Body of pancreas (tissue), 4 donors: ENCODE measurements at regions not wholly inside any gene's neighbourhood (a gene's known extent, or its start where the extent isn't known, plus 50 kb on each side); places are given as distances from the start of the nearest gene placed in this dataset.

ENCODE experiments used
- ATAC-seq: fragments of 150-250 bp; one replicate; pipeline ENCODE4 v1.9.1; 2016
- DNase-seq, 4 donors: peaks; one replicate each; pipeline ENCODE4 v3.0.0-alpha.2; 2019
- H3K27ac ChIP-seq, 4 donors: fragments of 200-600 bp; sonication (generic); 1 replicate in 3 of 4; 2 replicates in 1 of 4; pipeline versions ENCODE4 v1.5.1 to v1.6.1; 2016 to 2019; ENCODE audit warnings: mild to moderate bottlenecking in 1 of 4, mixed read lengths in 1 of 4, moderate library complexity in 1 of 4
- H3K27me3 ChIP-seq, 2 donors: fragments of 200-600 bp; sonication (generic); one replicate each; pipeline ENCODE4 v1.6.0; 2016; ENCODE audit warnings: mild to moderate bottlenecking in 1 of 2
- H3K36me3 ChIP-seq, 2 donors: fragments of 200-600 bp; sonication (generic); replicated peaks in 1 of 2; 2 replicates each; pipeline ENCODE4 v1.5.1; 2016; ENCODE audit warnings: low read depth in 2 of 2; ENCODE audit not compliant: insufficient read depth in 1 of 2
- H3K4me1 ChIP-seq: fragments of 200-600 bp; sonication (generic); one replicate; pipeline ENCODE4 v1.6.0; 2016
- H3K4me3 ChIP-seq, 2 donors: fragments of 200-600 bp; sonication (generic); 1 replicate in 1 of 2; 2 replicates in 1 of 2; pipeline ENCODE4 v1.5.1; 2016 to 2019
- H3K9me3 ChIP-seq, 3 donors: fragments of 200-600 bp; sonication (generic); 1 replicate in 2 of 3; 2 replicates in 1 of 3; pipeline ENCODE4 v1.5.1; 2016
- POLR2A ChIP-seq, 3 donors: fragments of 450-650 bp; IDR thresholded peaks; one replicate each; pipeline ENCODE4 v1.6.1; 2016; ENCODE audit warnings: antibody characterized with exemption in 3 of 3, mild to moderate bottlenecking in 2 of 3
- WGBS, 2 donors: methylation state at CpG; one replicate each; pipeline ENCODE4 v1.1.5; 2017; 5-methylcytosine and 5-hydroxymethylcytosine counted together
- intact Hi-C: fragments of 100-400 bp; cut with DNase I; formaldehyde crosslinking; loops from one replicate; pipeline ENCODE4 v1.15.1; 2023
- TF ChIP-seq, protein P1 (sequence below), 7 experiments: fragments of 450-650 bp in 4 of 7; fragments of 200-600 bp in 3 of 7; sonication (generic) in 3 of 7; IDR thresholded peaks; one replicate each; pipeline ENCODE4 v1.5.1; 2016 to 2019; ENCODE audit warnings: antibody characterized with exemption in 7 of 7

DNA sequence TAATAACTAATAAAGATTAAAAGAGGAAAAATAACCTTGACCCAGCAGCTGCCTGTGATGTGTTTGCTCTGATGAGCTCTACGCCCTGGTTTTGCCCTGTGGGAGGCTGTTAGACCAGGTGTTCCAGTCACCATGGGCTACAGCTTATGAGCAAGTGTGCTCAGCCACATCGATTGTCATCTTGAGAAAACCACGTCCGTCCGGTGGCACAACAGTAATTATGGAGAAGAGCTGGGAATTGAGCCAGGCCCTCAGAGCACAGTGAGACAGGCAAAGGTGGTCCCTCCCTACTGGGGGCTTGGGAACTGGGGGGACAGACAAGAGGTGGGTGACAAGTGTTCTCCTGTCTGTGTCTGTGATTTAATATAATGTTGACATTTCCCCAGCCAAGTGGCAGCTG is 420.5 kb downstream of the MATN1 start:
- DNase-seq: no peak
- TF ChIP-seq, protein P1, sequence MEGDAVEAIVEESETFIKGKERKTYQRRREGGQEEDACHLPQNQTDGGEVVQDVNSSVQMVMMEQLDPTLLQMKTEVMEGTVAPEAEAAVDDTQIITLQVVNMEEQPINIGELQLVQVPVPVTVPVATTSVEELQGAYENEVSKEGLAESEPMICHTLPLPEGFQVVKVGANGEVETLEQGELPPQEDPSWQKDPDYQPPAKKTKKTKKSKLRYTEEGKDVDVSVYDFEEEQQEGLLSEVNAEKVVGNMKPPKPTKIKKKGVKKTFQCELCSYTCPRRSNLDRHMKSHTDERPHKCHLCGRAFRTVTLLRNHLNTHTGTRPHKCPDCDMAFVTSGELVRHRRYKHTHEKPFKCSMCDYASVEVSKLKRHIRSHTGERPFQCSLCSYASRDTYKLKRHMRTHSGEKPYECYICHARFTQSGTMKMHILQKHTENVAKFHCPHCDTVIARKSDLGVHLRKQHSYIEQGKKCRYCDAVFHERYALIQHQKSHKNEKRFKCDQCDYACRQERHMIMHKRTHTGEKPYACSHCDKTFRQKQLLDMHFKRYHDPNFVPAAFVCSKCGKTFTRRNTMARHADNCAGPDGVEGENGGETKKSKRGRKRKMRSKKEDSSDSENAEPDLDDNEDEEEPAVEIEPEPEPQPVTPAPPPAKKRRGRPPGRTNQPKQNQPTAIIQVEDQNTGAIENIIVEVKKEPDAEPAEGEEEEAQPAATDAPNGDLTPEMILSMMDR (IDR thresholded peaks at IDR 0.05): no peak
- TF ChIP-seq POLR2A (IDR thresholded peaks at IDR 0.05): no peak
- WGBS, 2 donors: 33 to 43% methylated on average over 5 of the region's 5 CpGs
- intact Hi-C loops: no loop called here
- no peak for ATAC-seq
- no peaks in the 10 kb centered on the region for H3K36me3 ChIP-seq
- no peaks in the 10 kb centered on the region for H3K4me1 ChIP-seq
- no peaks in the 10 kb centered on the region for H3K27me3 ChIP-seq
- H3K4me3 ChIP-seq: no peak overlapping the region
- no peaks in the 10 kb centered on the region for H3K9me3 ChIP-seq
- no peak overlapping the region for H3K27ac ChIP-seq

DNA sequence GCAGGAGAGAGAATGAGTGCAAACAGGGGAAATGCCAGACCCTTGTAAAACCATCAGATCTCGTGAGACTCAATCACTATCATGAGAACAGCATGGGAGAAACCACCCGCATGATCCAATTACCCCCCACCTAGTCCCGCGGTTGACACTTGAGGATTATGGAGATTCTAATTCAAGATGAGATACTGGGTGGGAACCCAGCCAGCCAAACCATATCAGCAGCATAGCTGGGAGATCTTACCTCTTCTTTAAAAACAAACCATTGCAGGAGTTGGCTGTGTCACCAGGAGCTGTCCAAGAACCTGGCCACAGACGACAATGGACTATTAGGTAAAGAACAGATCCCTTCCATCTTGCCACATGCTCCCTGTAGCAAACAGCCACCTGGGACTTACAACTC is 422.7 kb downstream of the MATN1 start:
- H3K9me3 ChIP-seq: no peaks in the 10 kb centered on the region
- no peak for ATAC-seq
- no peak overlapping the region for H3K4me3 ChIP-seq
- no peaks in the 10 kb centered on the region for H3K36me3 ChIP-seq
- no peak overlapping the region for H3K27ac ChIP-seq
- no peaks in the 10 kb centered on the region for H3K4me1 ChIP-seq
- intact Hi-C loops: no loop called here
- no peak for DNase-seq
- TF ChIP-seq, protein P1 (IDR thresholded peaks at IDR 0.05): no peak
- no peak for TF ChIP-seq POLR2A (IDR thresholded peaks at IDR 0.05)
- no peaks in the 10 kb centered on the region for H3K27me3 ChIP-seq
- WGBS, 2 donors: 38 to 63% methylated on average over 4 to 5 of the region's 5 CpGs

DNA sequence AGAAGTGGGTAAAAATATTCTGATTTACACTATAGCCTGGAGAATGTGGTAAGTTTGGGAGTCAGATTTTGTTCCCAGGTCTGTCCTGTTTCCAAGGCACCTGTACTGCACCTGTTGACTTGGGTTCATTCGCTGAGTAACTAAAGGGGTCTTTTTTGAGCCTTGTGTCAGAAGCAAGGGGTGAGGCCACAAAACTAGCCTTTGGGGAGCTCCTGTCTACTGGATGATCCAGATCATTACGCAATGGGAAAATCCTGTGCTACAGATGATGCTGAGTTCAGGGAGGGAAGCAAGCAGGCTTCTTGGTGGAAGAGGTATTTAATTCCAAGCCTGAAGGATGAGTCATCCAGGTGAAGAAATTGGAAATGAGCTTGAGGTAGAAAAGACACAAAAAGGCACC is 424.0 kb downstream of the MATN1 start:
- WGBS, 2 donors: 69 to 87% methylated on average over 2 of the region's 2 CpGs
- intact Hi-C loops: no loop called here

DNA sequence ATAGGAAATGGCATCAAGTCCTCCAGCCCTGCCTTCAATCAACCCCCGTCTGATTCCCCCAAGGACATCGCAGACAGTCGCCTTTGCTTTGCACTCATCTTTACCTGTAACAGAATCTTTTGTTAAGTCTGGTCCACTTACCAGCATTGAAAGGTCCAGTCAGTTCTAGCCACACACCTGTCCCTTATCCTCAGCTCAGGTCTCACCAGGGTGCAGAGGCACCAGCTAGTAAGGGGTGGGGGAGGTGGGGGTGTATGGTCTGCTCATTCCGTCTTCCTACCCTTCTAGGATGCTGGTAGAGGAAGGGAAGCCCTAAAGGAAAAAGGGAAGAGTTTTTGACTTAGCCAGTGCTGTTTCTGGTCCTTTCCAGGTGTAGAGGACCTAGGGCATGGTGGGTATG is 427.7 kb downstream of the MATN1 start:
- intact Hi-C loops: no loop called here
- DNase-seq: no peak
- no peak for ATAC-seq
- Histone ChIP-seq H3K4me1 (no peaks in the 10 kb centered on the region), H3K4me3 (no peak overlapping the region), H3K36me3 (no peaks in the 10 kb centered on the region), H3K27me3 (no peaks in the 10 kb centered on the region), H3K27ac (no peak overlapping the region), H3K9me3 (no peaks in the 10 kb centered on the region)
- TF ChIP-seq, protein P1 (IDR thresholded peaks at IDR 0.05): no peak
- TF ChIP-seq POLR2A (IDR thresholded peaks at IDR 0.05): no peak
- WGBS, 2 donors: 52 to 56% methylated on average over 4 of the region's 4 CpGs

More for the DNA sequence above, 424.0 kb downstream of the MATN1 start:
- H3K27ac ChIP-seq: no peak overlapping the region
- no peaks in the 10 kb centered on the region for H3K36me3 ChIP-seq
- H3K9me3 ChIP-seq: no peaks in the 10 kb centered on the region
- H3K4me1 ChIP-seq: no peaks in the 10 kb centered on the region
- H3K27me3 ChIP-seq: no peaks in the 10 kb centered on the region
- ATAC-seq: no peak
- DNase-seq: no peak
- no peak overlapping the region for H3K4me3 ChIP-seq
- TF ChIP-seq, protein P1 (IDR thresholded peaks at IDR 0.05): no peak
- TF ChIP-seq POLR2A (IDR thresholded peaks at IDR 0.05): no peak

DNA sequence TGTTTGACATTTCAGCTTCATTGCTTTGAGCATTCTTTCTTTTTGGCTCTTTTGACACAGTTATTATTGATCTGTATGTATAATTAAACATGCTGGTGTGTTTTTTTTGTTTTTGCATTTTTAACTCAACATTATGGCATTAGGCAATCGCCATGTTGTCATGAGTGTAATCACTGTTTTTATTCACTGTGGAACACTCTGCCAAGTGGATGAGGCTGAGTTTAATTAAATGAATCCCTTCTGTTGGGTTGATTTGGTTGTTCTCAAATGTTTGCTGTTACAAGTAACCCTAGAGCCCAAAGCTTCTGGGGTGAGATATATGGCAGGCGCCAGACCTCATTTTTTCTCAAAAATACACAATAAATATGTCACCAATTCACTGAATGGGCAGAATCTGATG is 428.1 kb downstream of the MATN1 start:
- ATAC-seq (no peak), DNase-seq (no peak)
- TF ChIP-seq, protein P1 (IDR thresholded peaks at IDR 0.05): no peak
- TF ChIP-seq POLR2A (IDR thresholded peaks at IDR 0.05): no peak
- Histone ChIP-seq H3K4me3 (no peak overlapping the region), H3K9me3 (no peaks in the 10 kb centered on the region), H3K36me3 (no peaks in the 10 kb centered on the region), H3K27ac (no peak overlapping the region), H3K4me1 (no peaks in the 10 kb centered on the region), H3K27me3 (no peaks in the 10 kb centered on the region)
- intact Hi-C loops: no loop called here
- 45 to 54% methylated on average over 2 of the region's 2 CpGs for WGBS, 2 donors
